Neuronal stem cell (in vitro differentiated cells): ENCODE measurements at regions not wholly inside any gene's neighbourhood (a gene's known extent, or its start where the extent isn't known, plus 50 kb on each side); places are given as distances from the start of the nearest gene placed in this dataset.

Experiments used
- DNase-seq: peaks from one replicate; pipeline ENCODE4 v3.0.0-alpha.2; 2013; ENCODE audit warnings: low spot score
- H2AFZ ChIP-seq: one replicate; pipeline ENCODE4 v1.6.1; 2013; ENCODE audit warnings: mild to moderate bottlenecking, low read length, inconsistent platforms
- H2AK5ac ChIP-seq: 2 replicates; pipeline ENCODE4 v1.6.1; 2013; ENCODE audit warnings: low read depth, mild to moderate bottlenecking, inconsistent platforms, low read length, moderate library complexity, mixed read lengths
- H2BK120ac ChIP-seq: 2 replicates; pipeline ENCODE4 v1.6.1; 2013; ENCODE audit warnings: low read depth, mild to moderate bottlenecking, inconsistent platforms, low read length, moderate library complexity, mixed read lengths
- H2BK12ac ChIP-seq: one replicate; pipeline ENCODE4 v1.6.1; 2013; ENCODE audit warnings: low read length, inconsistent platforms
- H2BK15ac ChIP-seq: 2 replicates; pipeline ENCODE4 v1.6.1; 2013; ENCODE audit warnings: mild to moderate bottlenecking, low read length, inconsistent platforms, mixed read lengths
- H2BK5ac ChIP-seq: one replicate; pipeline ENCODE4 v1.6.1; 2013; ENCODE audit warnings: inconsistent platforms, mild to moderate bottlenecking, low read length, moderate library complexity
- H3K14ac ChIP-seq: one replicate; pipeline ENCODE4 v1.6.1; 2013; ENCODE audit warnings: low read length, inconsistent platforms
- H3K18ac ChIP-seq: 2 replicates; pipeline ENCODE4 v1.6.1; 2013; ENCODE audit warnings: low read length, inconsistent platforms
- H3K23ac ChIP-seq: 2 replicates; pipeline ENCODE4 v1.6.1; 2013; ENCODE audit warnings: low read depth, mild to moderate bottlenecking, mixed read lengths, low read length, inconsistent platforms; ENCODE audit not compliant: poor library complexity
- H3K27ac ChIP-seq: replicated peaks from 3 replicates; pipeline ENCODE4 v1.5.1; 2013; ENCODE audit warnings: low read length, inconsistent platforms
- H3K27me3 ChIP-seq, 3 experiments: 2 replicates each; pipeline ENCODE4 v1.6.1; 2013; ENCODE audit warnings: low read length in 3 of 3, mild to moderate bottlenecking in 2 of 3, inconsistent platforms in 1 of 3, low read depth in 1 of 3, mixed read lengths in 1 of 3, moderate library complexity in 1 of 3; ENCODE audit not compliant: control insufficient read depth in 3 of 3, insufficient read depth in 3 of 3
- H3K36me3 ChIP-seq, 2 donors: replicated peaks in 1 of 2; 2 replicates each; pipeline ENCODE4 v1.6.1; 2013; ENCODE audit warnings: low read length in 2 of 2; ENCODE audit not compliant: control insufficient read depth in 2 of 2, insufficient read depth in 2 of 2
- H3K4ac ChIP-seq: 2 replicates; pipeline ENCODE4 v1.6.1; 2013; ENCODE audit warnings: inconsistent platforms, mild to moderate bottlenecking, low read length, moderate library complexity
- H3K4me1 ChIP-seq, 2 donors: 1 replicate in 1 of 2; 2 replicates in 1 of 2; pipeline ENCODE4 v1.6.1; 2013; ENCODE audit warnings: low read length in 2 of 2, low read depth in 1 of 2; ENCODE audit not compliant: control insufficient read depth in 2 of 2, insufficient read depth in 1 of 2
- H3K4me2 ChIP-seq: one replicate; pipeline ENCODE4 v1.6.1; 2013; ENCODE audit warnings: mild to moderate bottlenecking, low read length, inconsistent platforms; ENCODE audit not compliant: insufficient read depth, poor library complexity, severe bottlenecking
- H3K4me3 ChIP-seq, 2 donors: 2 replicates each; pipeline ENCODE4 v1.5.1; 2013; ENCODE audit warnings: low read length in 2 of 2, mild to moderate bottlenecking in 2 of 2, inconsistent platforms in 1 of 2, moderate library complexity in 1 of 2
- H3K79me1 ChIP-seq: one replicate; pipeline ENCODE4 v1.6.1; 2013; ENCODE audit warnings: low read depth, mild to moderate bottlenecking, inconsistent platforms, low read length, moderate library complexity
- H3K9ac ChIP-seq: one replicate; pipeline ENCODE4 v1.6.1; 2013; ENCODE audit warnings: mild to moderate bottlenecking, low read depth, low read length, inconsistent platforms; ENCODE audit not compliant: poor library complexity
- H3K9me3 ChIP-seq, 2 donors: replicated peaks in 1 of 2; 2 replicates each; pipeline versions ENCODE3 to v1.6.1; 2013; ENCODE audit warnings: low read length in 2 of 2, mild to moderate bottlenecking in 2 of 2, inconsistent platforms in 1 of 2, low read depth in 1 of 2, mixed read lengths in 1 of 2, moderate library complexity in 1 of 2; ENCODE audit not compliant: control insufficient read depth in 2 of 2, insufficient read depth in 1 of 2
- H4K8ac ChIP-seq: one replicate; pipeline ENCODE4 v1.6.1; 2013; ENCODE audit warnings: low read depth, mild to moderate bottlenecking, inconsistent platforms, low read length, moderate library complexity
- H4K91ac ChIP-seq: one replicate; pipeline ENCODE4 v1.6.1; 2013; ENCODE audit warnings: low read length, low read depth, mild to moderate bottlenecking, inconsistent platforms; ENCODE audit not compliant: poor library complexity
- WGBS, 2 donors: extraction: QIAGEN DNeasy Blood & Tissue Kit; methylation state at CpG; one replicate each; pipeline ENCODE4 v1.1.7; 2013; ENCODE audit warnings: missing lambda C conversion rate in 2 of 2, mixed read lengths in 1 of 2; ENCODE audit not compliant: insufficient read length in 2 of 2, insufficient replicate concordance in 1 of 2; ENCODE audit errors: extremely low coverage in 2 of 2; 5-methylcytosine and 5-hydroxymethylcytosine counted together

- Histone ChIP-seq H3K36me3 (no peaks in the 10 kb centered on the region), H2BK15ac (no peak overlapping the region), H3K27ac (no peak overlapping the region), H3K9me3 (peaks cover 0 to 3% of the 10 kb centered on the region in 2 donors), H3K9ac (no peak overlapping the region), H2BK120ac (no peak overlapping the region), H2AFZ (no peak overlapping the region), H3K27me3 (no peaks in the 10 kb centered on the region), H3K79me1 (no peaks in the 10 kb centered on the region), H3K4ac (no peak overlapping the region), H2BK12ac (no peak overlapping the region), H3K4me1 (peaks cover 0 to 11% of the 10 kb centered on the region in 2 donors), H3K4me3 (no peak overlapping the region), H2AK5ac (no peak overlapping the region), H3K23ac (no peak overlapping the region), H3K4me2 (no peak overlapping the region), H3K14ac (no peak overlapping the region), H2BK5ac (no peak overlapping the region), H4K91ac (no peak overlapping the region), H4K8ac (no peak overlapping the region), H3K18ac (no peak overlapping the region)
- DNase-seq: no peak
Measured at GRCh38 chr1:58133562-58133961, 413.0 kb downstream of the OMA1 start.

DNA sequence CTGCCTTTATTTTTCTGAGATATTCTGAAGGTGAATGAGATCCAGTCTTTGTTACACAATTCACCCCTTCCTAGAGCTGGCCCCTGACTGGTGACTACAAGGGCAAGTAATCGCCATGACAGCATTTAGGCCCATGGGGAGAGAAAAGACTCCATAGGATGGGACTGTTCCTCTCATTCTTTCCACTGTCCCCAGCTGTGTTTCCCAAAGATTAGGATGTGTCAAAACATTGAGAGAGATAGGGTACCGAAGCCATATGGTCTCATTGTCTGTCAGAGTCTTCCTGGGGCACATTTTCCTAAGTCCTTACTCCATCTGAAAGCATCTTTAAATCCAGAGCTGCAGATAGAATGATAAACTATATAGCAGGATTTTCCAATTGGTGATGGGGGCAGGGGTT lies 423.5 kb downstream of the OMA1 start:
- no peak for DNase-seq
- Histone ChIP-seq H2BK5ac (no peak overlapping the region), H3K36me3 (no peaks in the 10 kb centered on the region), H3K4me2 (no peak overlapping the region), H4K8ac (no peak overlapping the region), H2BK120ac (no peak overlapping the region), H2AFZ (peak overlapping the region; percentile 7), H3K4me3 (no peak overlapping the region), H3K14ac (no peak overlapping the region), H3K9ac (no peak overlapping the region), H3K27me3 (no peaks in the 10 kb centered on the region), H3K4me1 (no peaks in the 10 kb centered on the region), H2BK15ac (no peak overlapping the region), H3K79me1 (no peaks in the 10 kb centered on the region), H2AK5ac (no peak overlapping the region), H3K18ac (no peak overlapping the region), H2BK12ac (no peak overlapping the region), H3K9me3 (no peaks in the 10 kb centered on the region), H3K4ac (no peak overlapping the region), H4K91ac (no peak overlapping the region), H3K23ac (no peak overlapping the region), H3K27ac (no peak overlapping the region)
- no CpG with 5 or more reads among the region's 2 CpGs for WGBS, 2 donors

DNA sequence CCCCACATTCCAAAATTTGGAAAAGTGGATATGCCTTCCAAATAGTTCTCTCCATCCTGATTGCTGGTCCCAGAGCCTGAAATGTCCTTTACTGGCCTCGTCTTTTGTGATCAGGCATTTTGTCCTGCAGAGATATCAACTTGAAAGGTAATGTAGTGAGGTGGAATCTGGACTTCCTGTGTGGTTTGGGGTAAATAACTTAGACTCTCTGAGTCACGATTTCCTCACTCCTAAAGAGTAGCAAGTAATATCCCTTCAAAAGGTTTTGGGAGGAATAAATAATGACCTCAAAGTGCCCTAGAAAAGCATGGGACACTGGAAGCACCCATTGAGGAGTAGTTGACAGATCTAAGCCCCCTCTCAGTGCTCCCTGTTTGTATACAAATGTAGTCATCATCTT lies 426.6 kb downstream of the OMA1 start:
- H2AK5ac ChIP-seq: no peak overlapping the region
- H2AFZ ChIP-seq: no peak overlapping the region
- no peak overlapping the region for H3K4me3 ChIP-seq
- H3K14ac ChIP-seq: no peak overlapping the region
- H4K8ac ChIP-seq: no peak overlapping the region
- peaks cover 2 to 14% of the 10 kb centered on the region in 2 donors for H3K9me3 ChIP-seq
- H3K79me1 ChIP-seq: no peaks in the 10 kb centered on the region
- H3K9ac ChIP-seq: no peak overlapping the region
- no peak overlapping the region for H3K23ac ChIP-seq
- no peak overlapping the region for H3K4me2 ChIP-seq
- H2BK120ac ChIP-seq: no peak overlapping the region
- H3K18ac ChIP-seq: no peak overlapping the region
- WGBS, 2 donors: no CpG with 5 or more reads among the region's 2 CpGs
- H3K27ac ChIP-seq: no peak overlapping the region
- no peak overlapping the region for H2BK12ac ChIP-seq
- no peaks in the 10 kb centered on the region for H3K27me3 ChIP-seq
- H2BK15ac ChIP-seq: no peak overlapping the region
- no peak for DNase-seq
- H2BK5ac ChIP-seq: no peak overlapping the region
- no peak overlapping the region for H3K4ac ChIP-seq
- no peaks in the 10 kb centered on the region for H3K4me1 ChIP-seq
- no peak overlapping the region for H4K91ac ChIP-seq
- H3K36me3 ChIP-seq: no peaks in the 10 kb centered on the region

- Histone ChIP-seq H2BK120ac (no peak overlapping the region), H3K4me3 (no peak overlapping the region), H3K79me1 (no peaks in the 10 kb centered on the region), H3K27ac (no peak overlapping the region), H2BK12ac (no peak overlapping the region), H2BK5ac (no peak overlapping the region), H3K4ac (no peak overlapping the region), H3K18ac (no peak overlapping the region), H2AFZ (no peak overlapping the region), H2AK5ac (no peak overlapping the region), H3K9ac (no peak overlapping the region), H3K14ac (no peak overlapping the region), H2BK15ac (no peak overlapping the region), H3K36me3 (no peaks in the 10 kb centered on the region), H3K9me3 (peaks cover 4 to 14% of the 10 kb centered on the region in 2 donors), H4K91ac (no peak overlapping the region), H3K23ac (no peak overlapping the region), H3K4me1 (peaks cover 0 to 1% of the 10 kb centered on the region in 2 donors), H3K27me3 (no peaks in the 10 kb centered on the region), H4K8ac (no peak overlapping the region), H3K4me2 (no peak overlapping the region)
- DNase-seq: no peak
Measured at GRCh38 chr1:58116284-58116683, 430.2 kb downstream of the OMA1 start.
